Psoas muscle (tissue), 7 donors: ENCODE measurements at regions not wholly inside any gene's neighbourhood (a gene's known extent, or its start where the extent isn't known, plus 50 kb on each side); places are given as distances from the start of the nearest gene placed in this dataset.

Source experiments
- ATAC-seq, 4 donors: fragments of 200-7000 bp; cut with Tn5 transposase; one replicate each; pipeline ENCODE4 v1.9.1; 2020; ENCODE audit warnings: moderate library complexity in 3 of 4, mild to moderate bottlenecking in 2 of 4
- DNase-seq, 2 donors: peaks; one replicate each; pipeline ENCODE4 v3.0.0-alpha.2; 2020
- H3K27ac ChIP-seq: fragments of 200-600 bp; one replicate; pipeline ENCODE4 v1.8.0; 2022
- H3K27me3 ChIP-seq, 3 donors: fragments of 200-600 bp in 1 of 3; one replicate each; pipeline versions ENCODE4 v1.6.1 to v1.8.0; 2013 to 2022; ENCODE audit warnings: low read length in 2 of 3, mild to moderate bottlenecking in 2 of 3, moderate library complexity in 1 of 3; ENCODE audit not compliant: insufficient read depth in 3 of 3
- H3K36me3 ChIP-seq, 2 donors: fragments of 200-600 bp in 1 of 2; one replicate each; pipeline versions ENCODE4 v1.6.1 to v1.8.0; 2013 to 2022; ENCODE audit warnings: low read depth in 1 of 2, mild to moderate bottlenecking in 1 of 2, moderate library complexity in 1 of 2; ENCODE audit not compliant: insufficient read depth in 1 of 2
- H3K4me1 ChIP-seq: fragments of 200-600 bp; one replicate; pipeline ENCODE4 v1.8.0; 2022
- H3K4me3 ChIP-seq: fragments of 200-600 bp; one replicate; pipeline ENCODE4 v1.8.0; 2022; ENCODE audit warnings: mild to moderate bottlenecking
- H3K9me3 ChIP-seq: fragments of 200-600 bp; one replicate; pipeline ENCODE4 v1.8.0; 2022
- WGBS, 3 donors: extraction: QIAGEN DNeasy Blood & Tissue Kit; methylation state at CpG; one replicate each; pipeline versions ENCODE4 v1.1.6 to v1.1.7; 2013; 5-methylcytosine and 5-hydroxymethylcytosine counted together
- intact Hi-C, 2 donors: fragments of 100-400 bp; cut with DNase I; formaldehyde crosslinking; loops; one replicate each; pipeline versions ENCODE4 v1.11.0 to v1.14.2; 2022
- TF ChIP-seq, protein P1 (sequence below): fragments of 200-600 bp; IDR thresholded peaks from one replicate; pipeline ENCODE4 v1.8.0; 2022; ENCODE audit warnings: antibody characterized with exemption
- donor health status: healthy with polysubstance abuse.
- donor health status: DM: no; HTN: no; CAD: no; lungs with moderate emphysema.
- donor health status: Bipolar disorder and iron deficiency.
- donor health status: healthy.
- donor health status: DM: yes; HTN: yes; CAD: no.
- donor health status: DM: no; HTN: no; CAD: no.
- donor health status: DM: yes; HTN: yes; CAD: no.

DNA sequence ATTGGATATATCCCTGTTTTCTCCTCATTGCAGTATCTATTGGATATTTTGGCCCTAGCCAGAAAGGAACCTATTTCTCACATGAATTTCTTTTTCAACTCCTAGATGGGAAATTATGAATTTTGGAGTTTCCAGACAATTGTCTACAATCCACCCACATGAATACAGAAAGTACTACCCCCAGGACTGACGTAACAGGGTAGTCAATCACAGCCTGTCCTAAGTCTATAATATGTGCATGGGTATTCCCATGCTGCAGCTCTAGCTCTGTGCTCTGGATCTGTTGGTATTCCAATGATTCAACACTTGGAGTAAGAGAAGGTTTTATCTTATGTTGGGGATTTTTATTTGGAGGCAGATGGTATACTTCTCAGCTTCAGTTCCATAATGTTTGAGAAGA, 393.1 kb upstream of the ARRDC4 start:
- H3K36me3 ChIP-seq, result no peaks in the 10 kb centered on the region
- intact Hi-C loops, result no loop called here
- H3K4me3 ChIP-seq, result no peak overlapping the region
- no peak overlapping the region for H3K27ac ChIP-seq
- WGBS, 3 donors, result 49 to 59% (median 56%) methylated on average over 1 of the region's 1 CpG
- TF ChIP-seq, protein P1, sequence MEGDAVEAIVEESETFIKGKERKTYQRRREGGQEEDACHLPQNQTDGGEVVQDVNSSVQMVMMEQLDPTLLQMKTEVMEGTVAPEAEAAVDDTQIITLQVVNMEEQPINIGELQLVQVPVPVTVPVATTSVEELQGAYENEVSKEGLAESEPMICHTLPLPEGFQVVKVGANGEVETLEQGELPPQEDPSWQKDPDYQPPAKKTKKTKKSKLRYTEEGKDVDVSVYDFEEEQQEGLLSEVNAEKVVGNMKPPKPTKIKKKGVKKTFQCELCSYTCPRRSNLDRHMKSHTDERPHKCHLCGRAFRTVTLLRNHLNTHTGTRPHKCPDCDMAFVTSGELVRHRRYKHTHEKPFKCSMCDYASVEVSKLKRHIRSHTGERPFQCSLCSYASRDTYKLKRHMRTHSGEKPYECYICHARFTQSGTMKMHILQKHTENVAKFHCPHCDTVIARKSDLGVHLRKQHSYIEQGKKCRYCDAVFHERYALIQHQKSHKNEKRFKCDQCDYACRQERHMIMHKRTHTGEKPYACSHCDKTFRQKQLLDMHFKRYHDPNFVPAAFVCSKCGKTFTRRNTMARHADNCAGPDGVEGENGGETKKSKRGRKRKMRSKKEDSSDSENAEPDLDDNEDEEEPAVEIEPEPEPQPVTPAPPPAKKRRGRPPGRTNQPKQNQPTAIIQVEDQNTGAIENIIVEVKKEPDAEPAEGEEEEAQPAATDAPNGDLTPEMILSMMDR, result no peak
- H3K9me3 ChIP-seq, result peaks cover 4% of the 10 kb centered on the region
- no peaks in the 10 kb centered on the region for H3K4me1 ChIP-seq
- peaks cover 0 to under 1% (median 0%) of the 10 kb centered on the region in 3 donors for H3K27me3 ChIP-seq
- DNase-seq (no peak), ATAC-seq (no peak)

DNA sequence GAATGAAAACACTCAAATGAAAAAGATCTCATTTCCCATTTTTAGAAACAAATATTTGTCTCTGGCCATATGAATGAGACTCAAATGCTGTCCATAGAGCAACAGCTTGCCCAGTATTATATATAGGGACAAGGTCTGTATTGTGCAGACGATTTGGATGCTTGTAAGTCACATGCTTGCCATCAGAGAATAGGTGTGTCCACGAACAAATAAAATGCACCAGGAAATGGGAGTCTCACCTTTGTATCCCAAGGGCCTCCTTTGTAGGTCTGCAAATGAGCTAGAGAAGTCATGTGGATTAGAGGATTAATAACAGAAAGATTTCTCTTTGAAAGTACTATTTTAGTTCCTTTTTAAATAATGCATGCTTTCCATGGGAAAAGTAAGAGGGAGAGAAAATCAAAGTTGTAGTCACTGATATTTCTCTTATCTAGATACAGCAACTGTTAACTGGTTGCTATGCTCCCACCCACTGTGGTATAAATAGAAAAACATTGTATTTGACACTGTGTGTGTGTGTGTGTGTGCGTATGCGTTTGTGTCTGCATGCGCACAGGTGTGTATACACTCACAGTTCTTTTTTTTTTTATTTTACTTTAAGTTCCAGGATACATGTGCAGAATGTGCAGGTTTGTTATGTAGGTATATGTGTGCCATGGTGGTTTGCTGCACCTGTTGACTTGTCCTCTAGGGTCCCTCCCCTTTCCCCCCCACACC, 383.4 kb upstream of the ARRDC4 start:
- H3K27me3 ChIP-seq, result no peaks in the 10 kb centered on the region

DNA sequence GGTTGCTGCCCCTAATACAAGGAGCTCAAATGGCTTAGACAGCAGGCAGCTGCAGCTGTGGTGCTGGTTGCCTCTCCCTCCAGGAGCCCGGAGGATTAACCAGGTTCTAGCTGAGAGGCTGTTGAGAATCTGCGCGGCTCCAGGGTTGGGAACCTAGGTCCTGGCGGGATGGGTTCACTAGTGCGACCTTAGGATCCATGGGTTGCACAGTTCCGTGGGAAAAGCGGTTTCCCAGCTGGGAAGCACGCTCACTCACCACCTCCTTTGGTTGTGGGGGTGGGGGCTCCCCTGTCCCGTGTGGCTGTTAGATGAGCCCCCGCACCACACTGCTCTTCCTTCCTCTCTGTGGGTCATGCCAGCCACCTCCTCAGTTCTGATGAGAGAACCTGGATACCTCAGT, 375.1 kb upstream of the ARRDC4 start:
- no peaks in the 10 kb centered on the region for H3K4me1 ChIP-seq
- DNase-seq (no peak), ATAC-seq (no peak)
- H3K36me3 ChIP-seq, result no peaks in the 10 kb centered on the region
- H3K4me3 ChIP-seq, result no peak overlapping the region
- intact Hi-C loops, result no loop called here
- no peaks in the 10 kb centered on the region for H3K27me3 ChIP-seq
- TF ChIP-seq, protein P1, result no peak
- H3K27ac ChIP-seq, result no peak overlapping the region
- WGBS, 3 donors, result 91 to 94% (median 93%) methylated on average over 10 of the region's 10 CpGs
- H3K9me3 ChIP-seq, result no peaks in the 10 kb centered on the region

More for the DNA sequence above, 383.4 kb upstream of the ARRDC4 start:
- H3K27ac ChIP-seq, result no peak overlapping the region
- TF ChIP-seq, protein P1, result no peak
- intact Hi-C loops, result no loop called here
- H3K4me1 ChIP-seq, result no peaks in the 10 kb centered on the region
- WGBS, 3 donors, result 62 to 75% (median 73%) methylated on average over 5 of the region's 5 CpGs
- H3K4me3 ChIP-seq, result no peak overlapping the region
- no peaks in the 10 kb centered on the region for H3K36me3 ChIP-seq
- ATAC-seq (no peak), DNase-seq (no peak)
- H3K9me3 ChIP-seq, result no peaks in the 10 kb centered on the region

DNA sequence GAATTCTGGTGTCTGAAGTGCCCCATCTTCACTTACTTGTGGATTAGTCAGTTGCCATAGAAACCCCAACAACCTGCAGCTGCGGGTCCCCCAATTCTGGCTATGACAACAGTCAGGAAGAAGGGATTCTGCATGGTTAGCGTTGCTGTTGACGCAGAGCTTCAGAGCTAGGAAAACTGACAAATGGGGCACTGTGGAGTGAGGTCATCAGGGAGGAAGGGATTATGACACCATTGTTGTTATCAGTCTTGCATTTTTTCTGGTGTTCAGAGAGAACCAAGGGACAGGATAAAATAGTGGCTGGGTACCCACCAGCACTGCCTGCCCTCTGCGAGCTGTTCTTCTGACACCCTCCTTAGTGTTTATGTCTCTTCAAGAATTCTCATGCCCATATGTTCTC, 367.7 kb upstream of the ARRDC4 start:
- TF ChIP-seq, protein P1, result no peak
- Histone ChIP-seq H3K27ac (no peak overlapping the region), H3K36me3 (no peaks in the 10 kb centered on the region), H3K4me1 (no peaks in the 10 kb centered on the region), H3K9me3 (no peaks in the 10 kb centered on the region), H3K4me3 (no peak overlapping the region), H3K27me3 (no peaks in the 10 kb centered on the region)
- DNase-seq, result no peak
- WGBS, 3 donors, result 80 to 90% (median 85%) methylated on average over 4 of the region's 4 CpGs
- ATAC-seq, result no peak
- intact Hi-C loops, result no loop called here

DNA sequence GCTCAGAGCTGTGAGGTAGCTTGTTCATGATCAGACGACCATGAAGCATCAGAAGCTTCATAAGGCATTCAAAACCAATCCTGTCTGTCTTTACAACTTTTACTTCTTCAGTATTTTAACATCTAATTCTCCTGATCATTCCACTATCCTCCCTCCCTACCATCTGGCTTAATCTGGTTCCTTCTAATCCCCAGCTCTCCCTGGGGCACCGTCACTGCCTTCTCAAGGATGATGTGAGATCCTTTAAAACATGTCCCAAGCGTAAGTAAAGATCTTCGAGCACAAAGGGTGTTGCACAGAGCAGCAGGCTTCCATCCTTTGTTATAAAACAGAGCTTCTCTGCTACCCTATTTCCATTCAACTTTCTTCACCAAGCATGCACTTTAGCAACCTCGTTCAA, 362.7 kb upstream of the ARRDC4 start:
- Histone ChIP-seq H3K27me3 (no peaks in the 10 kb centered on the region), H3K27ac (no peak overlapping the region), H3K4me1 (no peaks in the 10 kb centered on the region), H3K36me3 (no peaks in the 10 kb centered on the region), H3K4me3 (no peak overlapping the region), H3K9me3 (no peaks in the 10 kb centered on the region)
- TF ChIP-seq, protein P1, result no peak
- intact Hi-C loops, result no loop called here
- DNase-seq, result no peak
- WGBS, 3 donors, result 78 to 83% (median 79%) methylated on average over 5 of the region's 5 CpGs
- ATAC-seq, result no peak
